ENCODE measurements at regions not wholly inside any gene's neighbourhood (a gene's known extent, or its start where the extent isn't known, plus 50 kb on each side); places are given as distances from the start of the nearest gene placed in this dataset.

DNA sequence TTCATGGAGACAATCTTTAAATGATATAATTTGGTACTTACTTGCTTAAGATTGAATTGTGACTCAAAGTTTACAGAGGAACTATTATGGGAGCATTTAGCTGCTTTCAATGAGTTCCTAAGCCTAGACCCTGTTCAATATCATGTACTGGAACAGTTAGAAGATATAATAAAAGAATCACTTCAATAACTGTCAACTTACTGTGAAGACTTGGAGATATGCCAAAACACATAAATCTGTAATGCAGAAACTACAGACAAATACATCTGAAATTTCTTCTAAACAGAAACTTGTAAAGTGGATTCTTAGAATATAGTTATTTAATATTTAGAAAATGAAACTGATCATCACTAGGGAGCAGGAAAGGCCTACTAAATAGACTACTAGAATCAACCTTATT, 259.3 kb downstream of the HLX start:
- no peak overlapping the region for H3K4me3 ChIP-seq (replicated peaks; ENCODE audit: insufficient read depth, low read length)
- TF ChIP-seq, protein P1, sequence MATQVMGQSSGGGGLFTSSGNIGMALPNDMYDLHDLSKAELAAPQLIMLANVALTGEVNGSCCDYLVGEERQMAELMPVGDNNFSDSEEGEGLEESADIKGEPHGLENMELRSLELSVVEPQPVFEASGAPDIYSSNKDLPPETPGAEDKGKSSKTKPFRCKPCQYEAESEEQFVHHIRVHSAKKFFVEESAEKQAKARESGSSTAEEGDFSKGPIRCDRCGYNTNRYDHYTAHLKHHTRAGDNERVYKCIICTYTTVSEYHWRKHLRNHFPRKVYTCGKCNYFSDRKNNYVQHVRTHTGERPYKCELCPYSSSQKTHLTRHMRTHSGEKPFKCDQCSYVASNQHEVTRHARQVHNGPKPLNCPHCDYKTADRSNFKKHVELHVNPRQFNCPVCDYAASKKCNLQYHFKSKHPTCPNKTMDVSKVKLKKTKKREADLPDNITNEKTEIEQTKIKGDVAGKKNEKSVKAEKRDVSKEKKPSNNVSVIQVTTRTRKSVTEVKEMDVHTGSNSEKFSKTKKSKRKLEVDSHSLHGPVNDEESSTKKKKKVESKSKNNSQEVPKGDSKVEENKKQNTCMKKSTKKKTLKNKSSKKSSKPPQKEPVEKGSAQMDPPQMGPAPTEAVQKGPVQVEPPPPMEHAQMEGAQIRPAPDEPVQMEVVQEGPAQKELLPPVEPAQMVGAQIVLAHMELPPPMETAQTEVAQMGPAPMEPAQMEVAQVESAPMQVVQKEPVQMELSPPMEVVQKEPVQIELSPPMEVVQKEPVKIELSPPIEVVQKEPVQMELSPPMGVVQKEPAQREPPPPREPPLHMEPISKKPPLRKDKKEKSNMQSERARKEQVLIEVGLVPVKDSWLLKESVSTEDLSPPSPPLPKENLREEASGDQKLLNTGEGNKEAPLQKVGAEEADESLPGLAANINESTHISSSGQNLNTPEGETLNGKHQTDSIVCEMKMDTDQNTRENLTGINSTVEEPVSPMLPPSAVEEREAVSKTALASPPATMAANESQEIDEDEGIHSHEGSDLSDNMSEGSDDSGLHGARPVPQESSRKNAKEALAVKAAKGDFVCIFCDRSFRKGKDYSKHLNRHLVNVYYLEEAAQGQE (IDR thresholded peaks at IDR 0.05; ENCODE audit: insufficient replicate concordance, low read depth): no peak
- TF ChIP-seq, protein P2, sequence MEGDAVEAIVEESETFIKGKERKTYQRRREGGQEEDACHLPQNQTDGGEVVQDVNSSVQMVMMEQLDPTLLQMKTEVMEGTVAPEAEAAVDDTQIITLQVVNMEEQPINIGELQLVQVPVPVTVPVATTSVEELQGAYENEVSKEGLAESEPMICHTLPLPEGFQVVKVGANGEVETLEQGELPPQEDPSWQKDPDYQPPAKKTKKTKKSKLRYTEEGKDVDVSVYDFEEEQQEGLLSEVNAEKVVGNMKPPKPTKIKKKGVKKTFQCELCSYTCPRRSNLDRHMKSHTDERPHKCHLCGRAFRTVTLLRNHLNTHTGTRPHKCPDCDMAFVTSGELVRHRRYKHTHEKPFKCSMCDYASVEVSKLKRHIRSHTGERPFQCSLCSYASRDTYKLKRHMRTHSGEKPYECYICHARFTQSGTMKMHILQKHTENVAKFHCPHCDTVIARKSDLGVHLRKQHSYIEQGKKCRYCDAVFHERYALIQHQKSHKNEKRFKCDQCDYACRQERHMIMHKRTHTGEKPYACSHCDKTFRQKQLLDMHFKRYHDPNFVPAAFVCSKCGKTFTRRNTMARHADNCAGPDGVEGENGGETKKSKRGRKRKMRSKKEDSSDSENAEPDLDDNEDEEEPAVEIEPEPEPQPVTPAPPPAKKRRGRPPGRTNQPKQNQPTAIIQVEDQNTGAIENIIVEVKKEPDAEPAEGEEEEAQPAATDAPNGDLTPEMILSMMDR (IDR thresholded peaks at IDR 0.05; ENCODE audit: insufficient read depth, low read length): no peak
- no peak for TF ChIP-seq POLR2AphosphoS5 (IDR thresholded peaks at IDR 0.05; ENCODE audit: low read depth)
- no peak for TF ChIP-seq SPI1 (IDR thresholded peaks at IDR 0.05; ENCODE audit: borderline replicate concordance, low read depth)
- TF ChIP-seq GABPA (IDR thresholded peaks at IDR 0.05; ENCODE audit: low read depth): no peak
- H3K27me3 ChIP-seq (ENCODE audit: insufficient read depth, poor library complexity, severe bottlenecking): no peaks in the 10 kb centered on the region
- no peak for DNase-seq (ENCODE audit: low read depth in 1 of 2, low spot score in 1 of 2)
- no peak overlapping the region for H3K27ac ChIP-seq (replicated peaks)

DNA sequence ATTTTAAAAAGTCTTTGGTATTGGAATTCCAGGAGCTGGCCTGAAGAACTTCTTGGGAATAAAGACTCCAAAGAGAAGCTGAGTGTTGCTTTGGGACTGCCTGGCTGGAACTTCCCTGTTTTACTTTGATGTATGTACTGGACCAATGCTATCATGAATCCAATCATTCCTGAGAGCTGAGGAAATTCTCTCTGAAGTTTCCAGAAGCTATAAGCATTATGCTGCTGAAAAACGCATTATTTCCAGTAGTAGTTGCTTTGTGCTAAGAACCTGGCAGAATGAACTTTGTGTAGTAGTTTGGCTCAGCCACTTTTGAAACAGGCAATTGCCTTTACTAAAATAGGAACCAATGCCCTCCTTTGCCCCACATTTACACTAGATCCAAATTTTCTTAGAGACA, 260.7 kb downstream of the HLX start:
- Histone ChIP-seq H3K4me3 (replicated peaks; ENCODE audit: insufficient read depth, low read length) (no peak overlapping the region), H3K27me3 (ENCODE audit: insufficient read depth, poor library complexity, severe bottlenecking) (no peaks in the 10 kb centered on the region), H3K27ac (replicated peaks) (no peak overlapping the region)
- TF ChIP-seq GABPA (IDR thresholded peaks at IDR 0.05; ENCODE audit: low read depth) (no peak), POLR2AphosphoS5 (IDR thresholded peaks at IDR 0.05; ENCODE audit: low read depth) (no peak), SPI1 (IDR thresholded peaks at IDR 0.05; ENCODE audit: borderline replicate concordance, low read depth) (no peak)
- TF ChIP-seq, protein P1 (IDR thresholded peaks at IDR 0.05; ENCODE audit: insufficient replicate concordance, low read depth): no peak
- TF ChIP-seq, protein P2 (IDR thresholded peaks at IDR 0.05; ENCODE audit: insufficient read depth, low read length): no peak
- no peak for DNase-seq (ENCODE audit: low read depth in 1 of 2, low spot score in 1 of 2)

DNA sequence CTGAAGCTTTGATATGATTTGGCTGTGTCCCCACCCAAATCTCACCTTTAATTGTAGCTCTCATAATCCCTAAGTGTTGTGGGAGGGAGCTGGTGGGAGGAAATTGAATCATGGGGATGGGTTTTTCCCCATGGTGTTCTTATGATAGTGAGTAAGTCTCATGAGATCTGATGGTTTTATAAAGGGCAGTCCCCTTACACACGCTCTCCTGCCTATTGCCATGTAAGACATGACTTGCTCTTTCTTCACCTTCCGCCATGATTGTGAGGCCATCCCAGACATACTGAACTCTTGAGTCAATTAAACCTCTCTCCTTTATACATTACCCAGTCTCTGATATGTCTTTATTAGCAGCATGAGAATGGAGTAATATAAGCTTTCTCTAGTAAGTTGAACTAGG, 261.9 kb downstream of the HLX start:
- H3K4me3 ChIP-seq (replicated peaks; ENCODE audit: insufficient read depth, low read length): no peak overlapping the region
- H3K27me3 ChIP-seq (ENCODE audit: insufficient read depth, poor library complexity, severe bottlenecking): no peaks in the 10 kb centered on the region
- no peak for DNase-seq (ENCODE audit: low read depth in 1 of 2, low spot score in 1 of 2)
- TF ChIP-seq, protein P2 (IDR thresholded peaks at IDR 0.05; ENCODE audit: insufficient read depth, low read length): no peak
- no peak for TF ChIP-seq POLR2AphosphoS5 (IDR thresholded peaks at IDR 0.05; ENCODE audit: low read depth)
- TF ChIP-seq, protein P1 (IDR thresholded peaks at IDR 0.05; ENCODE audit: insufficient replicate concordance, low read depth): no peak
- no peak overlapping the region for H3K27ac ChIP-seq (replicated peaks)
